Neural progenitor cell (in vitro differentiated cells): ENCODE measurements at regions not wholly inside any gene's neighbourhood (a gene's known extent, or its start where the extent isn't known, plus 50 kb on each side); places are given as distances from the start of the nearest gene placed in this dataset.
A peak's percentile ranks its signal among the peaks of the same experiment; 100 is the strongest.

Experiments
- DNase-seq: peaks from one replicate; pipeline ENCODE4 v3.0.0-alpha.2; 2016; ENCODE audit warnings: low spot score
- H2AFZ ChIP-seq: fragments of 200-600 bp; sonication (generic); replicated peaks from 2 replicates; pipeline ENCODE4 v1.6.1; 2016; ENCODE audit warnings: antibody characterized with exemption
- H3F3A ChIP-seq: fragments of 200-600 bp; sonication (generic); 2 replicates; pipeline ENCODE4 v1.6.1; 2016; ENCODE audit warnings: antibody characterized with exemption, low read depth
- H3K27ac ChIP-seq: fragments of 200-600 bp; sonication (generic); 2 replicates; pipeline ENCODE4 v1.5.1; 2016; ENCODE audit warnings: mild to moderate bottlenecking
- H3K27me3 ChIP-seq: fragments of 200-600 bp; sonication (generic); 2 replicates; pipeline ENCODE4 v1.6.1; 2016; ENCODE audit warnings: mild to moderate bottlenecking, moderate library complexity
- H3K36me3 ChIP-seq: fragments of 200-600 bp; sonication (generic); 2 replicates; pipeline ENCODE4 v1.5.1; 2016
- H3K4me1 ChIP-seq: fragments of 200-600 bp; sonication (generic); 2 replicates; pipeline ENCODE4 v1.6.1; 2016; ENCODE audit warnings: mixed run types
- H3K4me2 ChIP-seq: fragments of 200-600 bp; sonication (generic); 2 replicates; pipeline ENCODE4 v1.6.1; 2016
- H3K4me3 ChIP-seq: fragments of 200-600 bp; sonication (generic); 2 replicates; pipeline ENCODE4 v1.5.1; 2016
- H3K79me2 ChIP-seq: fragments of 200-600 bp; sonication (generic); 2 replicates; pipeline ENCODE4 v1.6.1; 2016; ENCODE audit warnings: low read depth
- H3K9ac ChIP-seq: fragments of 200-600 bp; sonication (generic); 2 replicates; pipeline ENCODE4 v1.6.1; 2016
- H3K9me3 ChIP-seq: fragments of 200-600 bp; sonication (generic); 2 replicates; pipeline ENCODE4 v1.5.1; 2016; ENCODE audit warnings: low read depth
- H4K20me1 ChIP-seq: fragments of 200-600 bp; sonication (generic); 2 replicates; pipeline ENCODE4 v1.6.1; 2016; ENCODE audit warnings: low read depth
- H3K27ac Mint-ChIP-seq: 3 replicates; pipeline ENCODE4 v1.8.0; 2021; ENCODE audit warnings: mixed read lengths
- H3K27me3 Mint-ChIP-seq: 2 replicates; pipeline ENCODE4 v1.8.0; 2022; ENCODE audit warnings: low read depth, mild to moderate bottlenecking, inconsistent platforms, moderate library complexity, mixed read lengths; ENCODE audit not compliant: insufficient read depth
- H3K36me3 Mint-ChIP-seq: 3 replicates; pipeline ENCODE4 v1.8.0; 2021; ENCODE audit warnings: mixed read lengths
- H3K4me1 Mint-ChIP-seq: 3 replicates; pipeline ENCODE4 v1.8.0; 2021; ENCODE audit warnings: mixed read lengths
- H3K4me3 Mint-ChIP-seq: 3 replicates; pipeline ENCODE4 v1.8.0; 2021; ENCODE audit warnings: mild to moderate bottlenecking, moderate library complexity, mixed read lengths
- H3K9me3 Mint-ChIP-seq: 3 replicates; pipeline ENCODE4 v1.8.0; 2020; ENCODE audit warnings: mixed read lengths
- CTCF ChIP-seq: fragments of 200-600 bp; sonication (generic); IDR thresholded peaks from 2 replicates; pipeline ENCODE4 v1.5.1; 2017; ENCODE audit warnings: antibody characterized with exemption, mild to moderate bottlenecking
- EZH2 ChIP-seq: fragments of 200-600 bp; sonication (generic); IDR thresholded peaks from 2 replicates; pipeline ENCODE4 v1.6.1; 2017; ENCODE audit warnings: antibody characterized with exemption, mild to moderate bottlenecking, moderate library complexity
- EZH2phosphoT487 ChIP-seq: fragments of 200-600 bp; sonication (generic); IDR thresholded peaks from 2 replicates; pipeline ENCODE4 v1.6.1; 2017; ENCODE audit warnings: antibody characterized with exemption

- Histone ChIP-seq H3K4me2 (no peak overlapping the region), H3K27ac (no peak overlapping the region), H3F3A (no peaks in the 10 kb centered on the region), H3K79me2 (no peaks in the 10 kb centered on the region), H2AFZ (no peak overlapping the region), H3K9ac (no peak overlapping the region), H4K20me1 (no peaks in the 10 kb centered on the region), H3K36me3 (no peaks in the 10 kb centered on the region), H3K9me3 (no peaks in the 10 kb centered on the region), H3K4me3 (no peak overlapping the region), H3K4me1 (peaks cover 13% of the 10 kb centered on the region), H3K27me3 (no peaks in the 10 kb centered on the region)
- Mint-ChIP-seq H3K27me3 (peaks cover 6% of the 10 kb centered on the region), H3K4me3 (no peak overlapping the region), H3K27ac (no peak overlapping the region), H3K4me1 (peaks cover 73% of the 10 kb centered on the region), H3K9me3 (peaks cover 4% of the 10 kb centered on the region), H3K36me3 (no peaks in the 10 kb centered on the region)
- TF ChIP-seq EZH2 (no peak), EZH2phosphoT487 (no peak), CTCF (no peak)
- DNase-seq: no peak
Observed at GRCh38 chr18:25560369-25560768, 208.4 kb upstream of the ZNF521 start.

- no peaks in the 10 kb centered on the region for H3K9me3 Mint-ChIP-seq
- peaks cover 55% of the 10 kb centered on the region for H3K4me1 Mint-ChIP-seq
- TF ChIP-seq CTCF (no peak), EZH2phosphoT487 (no peak), EZH2 (no peak)
- no peaks in the 10 kb centered on the region for H3K79me2 ChIP-seq
- H3K4me3 Mint-ChIP-seq: peak overlapping the region; percentile 27
- no peaks in the 10 kb centered on the region for H3K36me3 ChIP-seq
- no peak overlapping the region for H3K9ac ChIP-seq
- no peak for DNase-seq
- no peaks in the 10 kb centered on the region for H3F3A ChIP-seq
- H3K9me3 ChIP-seq: no peaks in the 10 kb centered on the region
- no peak overlapping the region for H3K27ac ChIP-seq
- H2AFZ ChIP-seq: no peak overlapping the region
- no peaks in the 10 kb centered on the region for H3K27me3 ChIP-seq
- H3K4me2 ChIP-seq: no peak overlapping the region
- H4K20me1 ChIP-seq: no peaks in the 10 kb centered on the region
- H3K27ac Mint-ChIP-seq: peak overlapping the region; percentile 46
- H3K27me3 Mint-ChIP-seq: peaks cover 6% of the 10 kb centered on the region
- H3K4me1 ChIP-seq: peaks cover 9% of the 10 kb centered on the region
- no peak overlapping the region for H3K4me3 ChIP-seq
- H3K36me3 Mint-ChIP-seq: no peaks in the 10 kb centered on the region
Observed at GRCh38 chr18:25557011-25557410, 205.0 kb upstream of the ZNF521 start.

- no peak overlapping the region for H3K4me3 Mint-ChIP-seq
- H3K4me1 Mint-ChIP-seq: peaks cover 30% of the 10 kb centered on the region
- H3K4me3 ChIP-seq: no peak overlapping the region
- H3K36me3 ChIP-seq: no peaks in the 10 kb centered on the region
- H3K36me3 Mint-ChIP-seq: peaks cover 4% of the 10 kb centered on the region
- no peak overlapping the region for H3K4me2 ChIP-seq
- TF ChIP-seq EZH2 (no peak), CTCF (no peak), EZH2phosphoT487 (no peak)
- no peaks in the 10 kb centered on the region for H4K20me1 ChIP-seq
- H3K27ac ChIP-seq: no peak overlapping the region
- no peaks in the 10 kb centered on the region for H3K27me3 ChIP-seq
- H3F3A ChIP-seq: no peaks in the 10 kb centered on the region
- no peak overlapping the region for H3K27ac Mint-ChIP-seq
- no peaks in the 10 kb centered on the region for H3K9me3 ChIP-seq
- H3K27me3 Mint-ChIP-seq: no peaks in the 10 kb centered on the region
- no peak for DNase-seq
- no peaks in the 10 kb centered on the region for H3K9me3 Mint-ChIP-seq
- no peak overlapping the region for H3K9ac ChIP-seq
- no peaks in the 10 kb centered on the region for H3K79me2 ChIP-seq
- H2AFZ ChIP-seq: no peak overlapping the region
- H3K4me1 ChIP-seq: peaks cover 9% of the 10 kb centered on the region
Observed at GRCh38 chr18:25553631-25554263, 201.8 kb upstream of the ZNF521 start.
